Upper lobe of left lung (tissue), 6 donors: ENCODE measurements at regions not wholly inside any gene's neighbourhood (a gene's known extent, or its start where the extent isn't known, plus 50 kb on each side); places are given as distances from the start of the nearest gene placed in this dataset.

ENCODE experiments used
- ATAC-seq, 2 donors: fragments of 200-7000 bp; cut with Tn5 transposase; one replicate each; pipeline ENCODE4 v1.9.1; 2022; ENCODE audit warnings: mild to moderate bottlenecking in 2 of 2, moderate library complexity in 2 of 2; ENCODE audit not compliant: low FRiP score in 2 of 2
- DNase-seq, 2 donors: peaks; one replicate each; pipeline ENCODE4 v3.0.0-alpha.2; 2019 to 2020
- H3K27ac ChIP-seq, 4 donors: fragments of 200-600 bp; sonication (generic); one replicate each; pipeline ENCODE4 v1.5.1; 2016 to 2019
- H3K27me3 ChIP-seq, 4 donors: fragments of 200-600 bp; sonication (generic); one replicate each; pipeline ENCODE4 v1.5.1; 2017 to 2019
- H3K36me3 ChIP-seq, 4 donors: fragments of 200-600 bp; sonication (generic); one replicate each; pipeline ENCODE4 v1.5.1; 2016 to 2019
- H3K4me1 ChIP-seq, 4 donors: fragments of 200-600 bp; sonication (generic); one replicate each; pipeline ENCODE4 v1.5.1; 2018 to 2019
- H3K4me3 ChIP-seq, 4 donors: fragments of 200-600 bp; sonication (generic); one replicate each; pipeline ENCODE4 v1.5.1; 2017 to 2019; ENCODE audit warnings: mild to moderate bottlenecking in 2 of 4, moderate library complexity in 1 of 4
- H3K9me3 ChIP-seq, 4 donors: fragments of 200-600 bp; sonication (generic); one replicate each; pipeline ENCODE4 v1.5.1; 2018 to 2019
- EP300 ChIP-seq, 4 donors: sonication (generic); formaldehyde crosslinking; IDR thresholded peaks; one replicate each; pipeline ENCODE4 v1.5.1; 2017; ENCODE audit warnings: antibody characterized with exemption in 4 of 4, control low read depth in 2 of 4
- POLR2A ChIP-seq, 4 donors: fragments of 450-650 bp; IDR thresholded peaks; one replicate each; pipeline ENCODE4 v1.5.1; 2016 to 2017; ENCODE audit warnings: antibody characterized with exemption in 4 of 4, mild to moderate bottlenecking in 2 of 4
- POLR2AphosphoS5 ChIP-seq, 2 donors: sonication (generic); formaldehyde crosslinking; IDR thresholded peaks; one replicate each; pipeline ENCODE4 v1.5.1; 2017; ENCODE audit warnings: antibody characterized with exemption in 2 of 2
- WGBS, 2 donors: methylation state at CpG; one replicate each; pipeline ENCODE4 v1.1.5; 2017 to 2018; 5-methylcytosine and 5-hydroxymethylcytosine counted together
- TF ChIP-seq, protein P1 (sequence below), 6 experiments: fragments of 450-650 bp in 4 of 6; fragments of 200-600 bp in 2 of 6; sonication (generic) in 2 of 6; IDR thresholded peaks; one replicate each; pipeline ENCODE4 v1.5.1; 2016 to 2019; ENCODE audit warnings: antibody characterized with exemption in 6 of 6
- donor health status: DM: no; HTN: no; CAD: no; lungs with moderate emphysema.
- donor health status: DM: no; HTN: yes; CAD: no; lungs with severe emphysema.

DNA sequence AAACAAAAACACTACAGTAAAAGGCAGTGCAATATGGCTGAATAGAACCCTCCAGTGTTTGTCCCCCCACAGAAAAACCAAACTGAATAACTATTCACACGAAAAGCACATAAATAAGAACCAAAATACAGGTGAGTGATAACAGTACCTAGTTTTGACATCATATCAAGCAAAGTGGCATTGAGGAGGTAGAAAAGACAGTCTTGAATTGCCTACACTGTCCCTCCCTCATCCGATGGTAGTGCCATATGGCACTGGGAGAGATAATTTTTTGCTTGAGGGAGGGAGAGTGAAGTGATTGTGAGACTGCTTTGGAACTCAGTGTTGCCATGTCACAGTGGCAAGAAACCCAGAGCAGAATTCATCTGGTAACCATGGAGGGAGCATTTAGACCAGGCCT lies 99.2 kb downstream of the GPR174 start:
- WGBS, 2 donors: 63 to 91% methylated on average over 2 of the region's 2 CpGs
- ATAC-seq (no peak), DNase-seq (no peak)
- no peak for TF ChIP-seq POLR2AphosphoS5 (IDR thresholded peaks at IDR 0.05)
- TF ChIP-seq EP300 (IDR thresholded peaks at IDR 0.05): no peak
- TF ChIP-seq POLR2A (IDR thresholded peaks at IDR 0.05): no peak
- H3K36me3 ChIP-seq: no peaks in the 10 kb centered on the region
- no peak overlapping the region for H3K4me3 ChIP-seq
- H3K9me3 ChIP-seq: no peaks in the 10 kb centered on the region
- H3K27me3 ChIP-seq: no peaks in the 10 kb centered on the region
- H3K27ac ChIP-seq: no peak overlapping the region
- H3K4me1 ChIP-seq: no peaks in the 10 kb centered on the region

DNA sequence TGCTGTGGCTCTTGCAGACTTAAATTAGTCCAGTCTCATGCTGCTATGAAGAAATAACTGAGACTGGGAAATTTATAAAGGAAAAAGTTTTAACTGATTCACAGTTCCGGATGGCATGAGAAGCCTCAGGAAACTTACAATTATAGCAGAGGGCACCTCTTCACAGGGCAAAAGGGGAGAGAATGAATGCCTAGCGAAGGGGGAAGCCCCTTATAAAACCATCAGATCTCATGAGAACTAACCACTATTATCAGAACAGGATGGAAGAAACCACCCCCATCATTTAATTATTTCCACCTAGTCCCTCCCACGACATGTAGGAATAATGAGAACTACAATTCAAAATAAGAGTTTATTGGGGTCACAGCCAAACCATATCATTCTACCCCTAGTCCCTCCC lies 91.4 kb downstream of the GPR174 start:
- TF ChIP-seq, protein P1, sequence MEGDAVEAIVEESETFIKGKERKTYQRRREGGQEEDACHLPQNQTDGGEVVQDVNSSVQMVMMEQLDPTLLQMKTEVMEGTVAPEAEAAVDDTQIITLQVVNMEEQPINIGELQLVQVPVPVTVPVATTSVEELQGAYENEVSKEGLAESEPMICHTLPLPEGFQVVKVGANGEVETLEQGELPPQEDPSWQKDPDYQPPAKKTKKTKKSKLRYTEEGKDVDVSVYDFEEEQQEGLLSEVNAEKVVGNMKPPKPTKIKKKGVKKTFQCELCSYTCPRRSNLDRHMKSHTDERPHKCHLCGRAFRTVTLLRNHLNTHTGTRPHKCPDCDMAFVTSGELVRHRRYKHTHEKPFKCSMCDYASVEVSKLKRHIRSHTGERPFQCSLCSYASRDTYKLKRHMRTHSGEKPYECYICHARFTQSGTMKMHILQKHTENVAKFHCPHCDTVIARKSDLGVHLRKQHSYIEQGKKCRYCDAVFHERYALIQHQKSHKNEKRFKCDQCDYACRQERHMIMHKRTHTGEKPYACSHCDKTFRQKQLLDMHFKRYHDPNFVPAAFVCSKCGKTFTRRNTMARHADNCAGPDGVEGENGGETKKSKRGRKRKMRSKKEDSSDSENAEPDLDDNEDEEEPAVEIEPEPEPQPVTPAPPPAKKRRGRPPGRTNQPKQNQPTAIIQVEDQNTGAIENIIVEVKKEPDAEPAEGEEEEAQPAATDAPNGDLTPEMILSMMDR (IDR thresholded peaks at IDR 0.05): no peak
- no peak for TF ChIP-seq EP300 (IDR thresholded peaks at IDR 0.05)
- TF ChIP-seq POLR2A (IDR thresholded peaks at IDR 0.05): no peak
- TF ChIP-seq POLR2AphosphoS5 (IDR thresholded peaks at IDR 0.05): no peak
- Histone ChIP-seq H3K4me1 (no peaks in the 10 kb centered on the region), H3K27me3 (no peaks in the 10 kb centered on the region), H3K36me3 (no peaks in the 10 kb centered on the region), H3K9me3 (no peaks in the 10 kb centered on the region), H3K27ac (no peak overlapping the region), H3K4me3 (no peak overlapping the region)
- no peak for DNase-seq
- no peak for ATAC-seq
- WGBS, 2 donors: 57 to 90% methylated on average over 3 of the region's 3 CpGs

DNA sequence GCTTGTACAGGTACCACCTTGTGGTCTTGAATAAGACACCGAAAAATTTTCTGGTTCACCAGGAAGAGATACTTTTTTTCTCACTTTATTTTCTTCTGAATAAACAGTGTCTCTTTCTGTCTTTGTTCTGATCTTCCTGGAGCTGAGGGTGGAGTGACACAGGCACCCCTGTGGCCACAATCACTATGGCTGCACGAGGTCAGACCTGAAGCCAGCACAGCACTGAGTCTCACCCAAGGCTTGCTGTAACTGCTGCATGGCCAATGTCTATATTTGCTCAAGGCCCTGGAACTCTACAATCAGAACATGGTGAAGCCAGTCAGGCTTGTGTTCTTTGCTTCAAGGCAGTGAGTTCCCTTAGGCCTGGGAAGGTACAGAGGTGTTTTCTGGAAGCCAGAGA lies 87.2 kb downstream of the GPR174 start:
- no peaks in the 10 kb centered on the region for H3K9me3 ChIP-seq
- no peaks in the 10 kb centered on the region for H3K36me3 ChIP-seq
- no peak overlapping the region for H3K27ac ChIP-seq
- no peak overlapping the region for H3K4me3 ChIP-seq
- WGBS, 2 donors: 67% methylated on average over 2 of the region's 2 CpGs
- no peak for ATAC-seq
- no peaks in the 10 kb centered on the region for H3K27me3 ChIP-seq
- TF ChIP-seq EP300 (IDR thresholded peaks at IDR 0.05): no peak
- TF ChIP-seq, protein P1 (IDR thresholded peaks at IDR 0.05): no peak
- no peak for TF ChIP-seq POLR2A (IDR thresholded peaks at IDR 0.05)
- no peak for TF ChIP-seq POLR2AphosphoS5 (IDR thresholded peaks at IDR 0.05)
- H3K4me1 ChIP-seq: no peaks in the 10 kb centered on the region
- DNase-seq: no peak
